Activated T-cell treated with anti-CD3 and anti-CD28 coated beads, Interleukin-2, amount 50 U/mL, for 4 hours (primary cell): ENCODE measurements at regions not wholly inside any gene's neighbourhood (a gene's known extent, or its start where the extent isn't known, plus 50 kb on each side); places are given as distances from the start of the nearest gene placed in this dataset.

ENCODE experiments used
- ATAC-seq, 2 donors: fragments of 200-7000 bp; cut with Tn5 transposase; one replicate each; pipeline ENCODE4 v1.10.0; 2021
- DNase-seq: peaks from one replicate; pipeline ENCODE4 v3.0.0-alpha.2; 2020
- H3K27me3 Mint-ChIP-seq: one replicate; pipeline ENCODE4 v1.8.0; 2021; ENCODE audit warnings: low read depth, mixed read lengths
- H3K36me3 Mint-ChIP-seq: one replicate; pipeline ENCODE4 v1.8.0; 2022; ENCODE audit warnings: mixed read lengths; ENCODE audit not compliant: insufficient read depth
- H3K4me1 Mint-ChIP-seq: one replicate; pipeline ENCODE4 v1.8.0; 2021; ENCODE audit warnings: low read depth, mixed read lengths
- H3K4me3 Mint-ChIP-seq: one replicate; pipeline ENCODE4 v1.8.0; 2021; ENCODE audit warnings: mild to moderate bottlenecking, moderate library complexity, mixed read lengths
- H3K9me3 Mint-ChIP-seq: one replicate; pipeline ENCODE4 v1.8.0; 2021; ENCODE audit warnings: mixed read lengths

GRCh38 chr5:82784521-82784920, 292.7 kb downstream of the TMEM167A start:
- no peak for ATAC-seq
- no peak for DNase-seq
- Mint-ChIP-seq H3K9me3 (no peaks in the 10 kb centered on the region), H3K4me3 (no peak overlapping the region), H3K27me3 (peaks cover 6% of the 10 kb centered on the region), H3K4me1 (no peaks in the 10 kb centered on the region), H3K36me3 (no peaks in the 10 kb centered on the region)

GRCh38 chr5:82777106-82777505, 300.1 kb downstream of the TMEM167A start:
- Mint-ChIP-seq H3K36me3 (no peaks in the 10 kb centered on the region), H3K27me3 (peaks cover 2% of the 10 kb centered on the region), H3K9me3 (no peaks in the 10 kb centered on the region), H3K4me1 (no peaks in the 10 kb centered on the region), H3K4me3 (no peak overlapping the region)
- DNase-seq = no peak
- no peak for ATAC-seq

- no peaks in the 10 kb centered on the region for H3K36me3 Mint-ChIP-seq
These were observed 304.9 kb downstream of the TMEM167A start for GRCh38 chr5:82772281-82772680.

GRCh38 chr5:82766206-82766605, 311.0 kb downstream of the TMEM167A start:
- H3K27me3 Mint-ChIP-seq = peaks cover 4% of the 10 kb centered on the region
- no peak for DNase-seq
- ATAC-seq = no peak
- no peaks in the 10 kb centered on the region for H3K9me3 Mint-ChIP-seq
- H3K4me1 Mint-ChIP-seq = no peaks in the 10 kb centered on the region
- H3K4me3 Mint-ChIP-seq = no peak overlapping the region
- H3K36me3 Mint-ChIP-seq = no peaks in the 10 kb centered on the region

More at GRCh38 chr5:82772281-82772680, 304.9 kb downstream of the TMEM167A start:
- H3K9me3 Mint-ChIP-seq = no peaks in the 10 kb centered on the region
- no peak for DNase-seq
- no peak overlapping the region for H3K4me3 Mint-ChIP-seq
- H3K4me1 Mint-ChIP-seq = no peaks in the 10 kb centered on the region
- no peak for ATAC-seq
- H3K27me3 Mint-ChIP-seq = peaks cover 6% of the 10 kb centered on the region

- ATAC-seq (no peak), DNase-seq (no peak)
- no peaks in the 10 kb centered on the region for H3K9me3 Mint-ChIP-seq
- H3K4me1 Mint-ChIP-seq = no peaks in the 10 kb centered on the region
- H3K4me3 Mint-ChIP-seq = no peak overlapping the region
- no peaks in the 10 kb centered on the region for H3K36me3 Mint-ChIP-seq
- H3K27me3 Mint-ChIP-seq = peaks cover 4% of the 10 kb centered on the region
These were observed 311.4 kb downstream of the TMEM167A start for GRCh38 chr5:82765765-82766164.

GRCh38 chr5:82760856-82761255, 316.3 kb downstream of the TMEM167A start:
- no peaks in the 10 kb centered on the region for H3K4me1 Mint-ChIP-seq
- no peaks in the 10 kb centered on the region for H3K36me3 Mint-ChIP-seq
- H3K27me3 Mint-ChIP-seq = no peaks in the 10 kb centered on the region
- no peak overlapping the region for H3K4me3 Mint-ChIP-seq
- H3K9me3 Mint-ChIP-seq = no peaks in the 10 kb centered on the region
- no peak for ATAC-seq
- no peak for DNase-seq

- H3K4me3 Mint-ChIP-seq = no peak overlapping the region
- no peaks in the 10 kb centered on the region for H3K27me3 Mint-ChIP-seq
- no peaks in the 10 kb centered on the region for H3K4me1 Mint-ChIP-seq
- no peaks in the 10 kb centered on the region for H3K9me3 Mint-ChIP-seq
- no peak for DNase-seq
- no peak for ATAC-seq
- no peaks in the 10 kb centered on the region for H3K36me3 Mint-ChIP-seq
These were observed 318.3 kb downstream of the TMEM167A start for GRCh38 chr5:82758881-82759280.

- Mint-ChIP-seq H3K4me3 (no peak overlapping the region), H3K36me3 (no peaks in the 10 kb centered on the region), H3K9me3 (no peaks in the 10 kb centered on the region), H3K27me3 (no peaks in the 10 kb centered on the region), H3K4me1 (no peaks in the 10 kb centered on the region)
- ATAC-seq = no peak
- no peak for DNase-seq
These were observed 322.4 kb downstream of the TMEM167A start for GRCh38 chr5:82754759-82755158.

GRCh38 chr5:82754036-82754746, 323.0 kb downstream of the TMEM167A start:
- H3K27me3 Mint-ChIP-seq = no peaks in the 10 kb centered on the region
- H3K4me3 Mint-ChIP-seq = no peak overlapping the region
- H3K36me3 Mint-ChIP-seq = no peaks in the 10 kb centered on the region
- peaks cover 3% of the 10 kb centered on the region for H3K4me1 Mint-ChIP-seq
- ATAC-seq = no peak
- no peaks in the 10 kb centered on the region for H3K9me3 Mint-ChIP-seq
- DNase-seq = no peak

- ATAC-seq (no peak), DNase-seq (no peak)
- peaks cover 12% of the 10 kb centered on the region for H3K4me1 Mint-ChIP-seq
- H3K36me3 Mint-ChIP-seq = no peaks in the 10 kb centered on the region
- no peaks in the 10 kb centered on the region for H3K27me3 Mint-ChIP-seq
- H3K4me3 Mint-ChIP-seq = no peak overlapping the region
- H3K9me3 Mint-ChIP-seq = no peaks in the 10 kb centered on the region
These were observed 323.8 kb downstream of the TMEM167A start for GRCh38 chr5:82753374-82753773.

GRCh38 chr5:82749461-82749820, 327.8 kb downstream of the TMEM167A start:
- H3K4me3 Mint-ChIP-seq = no peak overlapping the region

GRCh38 chr5:82748688-82749460, 328.3 kb downstream of the TMEM167A start:
- no peaks in the 10 kb centered on the region for H3K36me3 Mint-ChIP-seq
- H3K27me3 Mint-ChIP-seq = no peaks in the 10 kb centered on the region
- no peaks in the 10 kb centered on the region for H3K9me3 Mint-ChIP-seq
- no peak for DNase-seq
- no peak for ATAC-seq
- peaks cover 18% of the 10 kb centered on the region for H3K4me1 Mint-ChIP-seq
- no peak overlapping the region for H3K4me3 Mint-ChIP-seq

More at GRCh38 chr5:82749461-82749820, 327.8 kb downstream of the TMEM167A start:
- no peaks in the 10 kb centered on the region for H3K9me3 Mint-ChIP-seq
- H3K27me3 Mint-ChIP-seq = no peaks in the 10 kb centered on the region
- no peaks in the 10 kb centered on the region for H3K36me3 Mint-ChIP-seq
- DNase-seq (no peak), ATAC-seq (no peak)
- peaks cover 18% of the 10 kb centered on the region for H3K4me1 Mint-ChIP-seq

GRCh38 chr5:82747986-82748385, 329.2 kb downstream of the TMEM167A start:
- Mint-ChIP-seq H3K9me3 (no peaks in the 10 kb centered on the region), H3K4me3 (no peak overlapping the region), H3K27me3 (no peaks in the 10 kb centered on the region), H3K36me3 (no peaks in the 10 kb centered on the region), H3K4me1 (peaks cover 18% of the 10 kb centered on the region)
- ATAC-seq = no peak
- DNase-seq = no peak

GRCh38 chr5:82745016-82745415, 332.2 kb downstream of the TMEM167A start:
- H3K9me3 Mint-ChIP-seq = no peaks in the 10 kb centered on the region

GRCh38 chr5:82738681-82739269, 338.4 kb downstream of the TMEM167A start:
- H3K4me3 Mint-ChIP-seq = no peak overlapping the region
- DNase-seq (no peak), ATAC-seq (no peak)
- no peaks in the 10 kb centered on the region for H3K4me1 Mint-ChIP-seq
- H3K9me3 Mint-ChIP-seq = no peaks in the 10 kb centered on the region
- no peaks in the 10 kb centered on the region for H3K36me3 Mint-ChIP-seq
- H3K27me3 Mint-ChIP-seq = no peaks in the 10 kb centered on the region

More at GRCh38 chr5:82745016-82745415, 332.2 kb downstream of the TMEM167A start:
- H3K36me3 Mint-ChIP-seq = no peaks in the 10 kb centered on the region
- peaks cover 18% of the 10 kb centered on the region for H3K4me1 Mint-ChIP-seq
- DNase-seq (no peak), ATAC-seq (no peak)
- H3K4me3 Mint-ChIP-seq = no peak overlapping the region
- H3K27me3 Mint-ChIP-seq = no peaks in the 10 kb centered on the region
